Stimulated activated CD4-positive, alpha-beta T cell treated with anti-CD3 and anti-CD28 coated beads, Interleukin-2, amount 100 ng/mL, for 24 hours (primary cell): ENCODE measurements at regions not wholly inside any gene's neighbourhood (a gene's known extent, or its start where the extent isn't known, plus 50 kb on each side); places are given as distances from the start of the nearest gene placed in this dataset.
A peak's percentile ranks its signal among the peaks of the same experiment; 100 is the strongest.

ENCODE experiments used
- DNase-seq, 2 donors: peaks; one replicate each; pipeline ENCODE4 v3.0.0-alpha.2; 2020

GRCh38 chr11:119520400-119520799, 97.4 kb upstream of the THY1 start:
- DNase-seq: no peak

GRCh38 chr11:119519796-119520195, 96.8 kb upstream of the THY1 start:
- DNase-seq: no peak

DNA sequence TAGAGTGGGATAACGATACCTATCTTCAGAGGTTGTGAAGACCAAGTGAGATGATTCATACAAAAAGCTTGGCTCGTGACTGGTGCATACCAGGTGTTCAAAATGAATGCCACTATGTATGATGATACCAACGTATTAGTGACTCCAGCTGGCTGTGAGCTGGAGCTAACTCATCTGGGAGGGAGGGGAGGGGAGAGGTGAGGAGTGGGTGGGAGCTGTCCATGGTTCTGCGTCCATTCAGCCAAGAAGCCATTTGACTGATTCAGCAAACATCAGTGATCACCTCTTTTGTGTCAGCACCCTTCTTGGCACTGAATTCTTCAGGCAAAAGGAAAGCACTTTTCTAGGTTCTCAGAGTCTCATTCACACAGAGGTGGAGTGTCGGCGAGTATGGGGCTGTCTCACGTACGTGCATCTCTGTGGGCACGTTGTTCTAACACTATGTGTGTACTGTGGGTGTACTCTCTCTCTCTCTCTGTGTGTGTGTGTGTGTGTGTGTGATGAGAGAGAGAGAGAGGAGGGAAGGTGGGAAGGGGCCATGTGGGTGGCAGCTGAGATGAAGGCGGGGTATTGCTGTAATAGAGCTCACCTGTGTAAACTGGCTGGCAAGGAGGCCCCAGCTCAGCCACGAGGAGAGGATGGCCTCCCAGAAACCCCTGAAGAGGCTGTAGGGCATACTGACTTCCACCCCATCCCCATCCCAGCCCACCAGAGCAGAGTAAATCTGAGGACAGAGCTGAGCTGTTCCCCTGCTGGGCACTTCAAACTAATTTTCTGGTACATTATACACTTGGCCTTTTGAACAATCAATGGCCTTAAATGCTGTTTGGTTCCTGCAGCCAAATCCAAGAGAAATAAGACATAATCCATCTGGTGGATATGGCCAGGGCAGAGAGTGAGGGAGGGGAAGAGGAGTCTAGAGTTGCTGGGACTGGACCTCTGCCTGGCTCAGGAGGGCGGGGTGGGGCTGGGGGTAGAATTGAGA, 96.1 kb upstream of the THY1 start:
- peak in 1 of 2 donors; percentile 27 for DNase-seq

DNA sequence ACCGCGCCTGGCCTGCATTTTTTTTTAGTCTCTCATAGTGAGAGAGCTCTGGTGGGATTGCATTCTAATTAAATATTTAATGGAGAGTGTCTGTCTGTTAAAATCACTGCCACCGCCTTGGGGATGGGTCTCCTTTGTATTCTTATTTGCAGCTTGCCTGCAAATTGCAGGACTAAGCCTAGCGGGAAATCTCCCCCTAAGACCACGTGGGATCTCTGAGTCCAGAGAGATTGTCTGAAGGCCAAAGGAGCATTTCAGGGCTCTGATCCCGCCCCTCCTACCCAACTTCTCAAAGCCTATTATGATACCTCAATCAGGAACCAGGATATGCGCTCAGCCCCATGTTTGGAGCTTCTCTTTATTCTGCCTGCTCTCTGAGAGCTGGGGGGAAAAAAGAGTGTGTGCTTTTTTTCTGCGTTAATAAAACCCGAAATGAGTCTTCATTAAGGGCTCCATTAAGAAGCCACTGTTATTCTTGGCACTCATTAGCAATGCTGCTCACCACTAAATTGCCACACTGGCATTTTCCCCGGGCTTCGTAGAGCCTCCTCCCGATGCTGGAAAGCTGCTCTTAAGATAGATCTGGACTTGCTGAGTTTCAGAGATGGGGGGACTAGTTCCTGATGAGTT, 92.9 kb upstream of the THY1 start:
- DNase-seq: no peak

GRCh38 chr11:119513806-119514170, 90.8 kb upstream of the THY1 start:
- DNase-seq: no peak

- no peak for DNase-seq
These were observed 90.3 kb upstream of the THY1 start for GRCh38 chr11:119513131-119513805.

GRCh38 chr11:119512369-119512768, 89.4 kb upstream of the THY1 start:
- DNase-seq: no peak

DNA sequence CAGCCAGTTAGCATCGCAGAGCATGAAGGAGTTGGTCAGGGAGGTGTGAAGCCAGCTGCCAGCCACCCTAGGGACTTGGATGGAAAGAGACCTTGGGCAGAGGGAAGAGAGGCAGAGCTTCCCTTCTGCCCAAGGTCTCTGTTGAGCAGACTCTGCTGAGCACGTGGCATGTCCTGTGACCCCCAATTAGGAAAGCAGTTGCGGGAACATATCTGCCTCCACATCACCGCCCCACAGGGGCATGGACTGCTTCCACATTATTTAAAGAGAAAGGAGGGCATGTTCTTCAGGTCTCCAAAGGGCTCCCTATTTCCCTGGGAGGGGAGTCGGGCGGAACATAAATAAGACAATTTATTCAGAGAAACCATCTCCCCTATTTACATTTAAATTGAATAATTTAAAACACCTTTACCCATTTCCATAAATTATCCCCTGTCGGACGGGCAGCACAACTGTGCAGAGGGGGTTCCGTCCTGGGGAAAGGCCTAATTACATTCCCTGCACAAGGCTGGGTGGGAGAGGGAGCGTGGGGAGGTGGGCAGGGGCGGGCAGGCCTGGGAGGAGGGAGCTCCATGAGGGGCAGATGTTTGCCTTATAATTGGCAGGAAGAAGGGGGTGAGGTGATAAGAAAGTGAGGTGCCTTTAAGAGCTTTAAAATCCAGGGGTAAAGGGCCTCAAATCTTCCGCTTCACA, 88.8 kb upstream of the THY1 start:
- DNase-seq: no peak

- DNase-seq: peak; percentile 22 to 38
These were observed 87.0 kb upstream of the THY1 start for GRCh38 chr11:119509969-119510401.

- DNase-seq: no peak
These were observed 86.4 kb upstream of the THY1 start for GRCh38 chr11:119509282-119509841.

DNA sequence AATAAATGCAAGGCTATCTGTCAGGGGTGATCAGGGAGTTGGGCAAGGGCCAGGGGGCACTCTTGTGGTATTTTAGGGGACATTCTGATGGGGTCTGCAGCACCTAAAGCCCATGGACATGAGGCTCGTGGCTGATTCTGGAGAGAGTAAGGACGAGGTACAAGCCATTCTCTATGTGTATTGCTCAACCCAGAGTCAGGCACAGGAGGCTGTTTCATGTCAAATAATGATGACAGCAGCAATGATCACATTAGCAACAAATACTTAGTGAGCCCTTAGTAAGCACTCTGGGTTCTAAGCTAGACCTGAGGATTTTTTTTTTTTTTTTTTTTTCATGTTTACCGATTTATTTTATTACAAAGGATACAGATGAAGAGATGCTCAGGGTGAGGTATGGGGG, 83.5 kb upstream of the THY1 start:
- DNase-seq: no peak

DNA sequence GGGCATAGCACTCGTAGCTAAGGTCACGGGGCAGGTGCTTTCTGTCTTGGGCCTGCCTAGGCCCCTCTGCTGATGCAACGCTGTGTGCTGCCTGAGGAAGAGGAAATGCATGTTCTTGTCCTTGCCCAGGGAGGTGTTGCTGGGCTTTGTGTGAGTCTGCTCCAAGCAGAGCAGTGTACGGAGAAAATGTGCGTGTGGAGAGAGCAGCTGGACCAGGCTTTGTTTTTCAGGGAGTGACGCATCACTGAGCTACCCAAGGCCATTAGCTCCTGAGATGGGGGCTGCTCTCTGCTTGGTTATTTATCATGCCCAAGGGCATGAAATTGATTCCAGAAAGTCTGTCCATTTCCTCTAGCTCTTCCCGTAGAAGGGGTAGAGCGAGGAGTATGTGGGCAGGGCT, 82.9 kb upstream of the THY1 start:
- no peak for DNase-seq

DNA sequence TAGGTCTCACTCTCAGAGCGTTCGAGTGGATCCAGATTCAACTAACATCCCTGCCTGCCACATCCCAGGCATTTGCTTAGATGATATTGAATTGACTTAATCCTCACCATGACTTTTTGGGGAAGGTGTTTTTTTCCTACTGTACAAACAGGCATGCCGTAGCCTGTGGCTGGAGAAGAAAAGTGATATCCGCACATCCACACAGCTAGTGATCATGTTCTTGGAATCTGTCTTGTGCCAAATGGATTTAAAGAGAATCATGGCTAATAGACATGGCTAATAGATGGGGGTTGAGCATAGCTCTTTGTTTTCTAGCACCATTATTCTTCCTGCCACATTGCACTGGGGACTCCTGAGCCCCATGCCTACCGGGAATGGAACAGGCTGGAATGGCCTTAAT, 82.1 kb upstream of the THY1 start:
- no peak for DNase-seq

GRCh38 chr11:119504371-119504770, 81.4 kb upstream of the THY1 start:
- DNase-seq: no peak

GRCh38 chr11:119501777-119502405, 78.9 kb upstream of the THY1 start:
- DNase-seq: no peak

DNA sequence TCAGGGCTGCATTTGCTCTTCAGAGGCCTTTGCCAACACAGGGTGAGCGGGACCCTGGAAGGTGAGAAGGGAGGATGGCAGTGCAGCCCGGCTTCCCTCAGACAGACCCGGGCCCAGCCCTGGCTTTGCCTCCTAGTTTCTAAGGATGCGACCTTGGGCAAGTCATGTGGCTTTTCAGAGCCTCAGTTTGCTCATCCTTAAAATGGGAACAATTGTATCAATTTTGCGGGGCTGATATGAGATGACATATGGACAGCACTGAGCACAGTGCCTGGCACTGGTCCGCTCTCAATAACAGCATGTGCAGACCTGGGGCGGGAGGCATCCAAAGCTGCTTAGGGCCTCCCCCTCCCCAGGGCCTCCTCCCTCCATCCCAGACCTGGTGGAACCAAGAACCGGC, 74.7 kb upstream of the THY1 start:
- DNase-seq: no peak

DNA sequence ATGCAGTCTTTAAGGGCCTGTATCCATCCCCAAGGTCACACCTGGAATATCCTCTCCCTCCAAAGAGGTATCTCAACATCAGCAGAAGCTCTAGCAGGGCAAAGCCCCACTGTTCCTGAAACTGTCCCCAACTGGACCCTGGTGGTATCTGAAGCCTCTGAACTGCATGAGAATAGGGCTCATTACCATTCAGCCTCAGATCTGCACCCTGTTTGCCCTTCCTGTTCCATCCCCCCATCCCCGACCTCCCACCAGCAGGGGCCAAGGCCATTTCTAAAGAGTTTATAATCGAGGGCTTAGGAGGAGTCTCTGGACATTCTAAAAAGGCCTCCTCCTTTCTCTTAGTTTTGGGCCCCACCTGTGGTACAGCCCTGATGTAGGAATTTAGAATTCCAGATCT, 74.0 kb upstream of the THY1 start:
- no peak for DNase-seq

GRCh38 chr11:119496469-119496868, 73.5 kb upstream of the THY1 start:
- DNase-seq: no peak

GRCh38 chr11:119493712-119494111, 70.7 kb upstream of the THY1 start:
- peak in 1 of 2 donors; percentile 17 for DNase-seq

DNA sequence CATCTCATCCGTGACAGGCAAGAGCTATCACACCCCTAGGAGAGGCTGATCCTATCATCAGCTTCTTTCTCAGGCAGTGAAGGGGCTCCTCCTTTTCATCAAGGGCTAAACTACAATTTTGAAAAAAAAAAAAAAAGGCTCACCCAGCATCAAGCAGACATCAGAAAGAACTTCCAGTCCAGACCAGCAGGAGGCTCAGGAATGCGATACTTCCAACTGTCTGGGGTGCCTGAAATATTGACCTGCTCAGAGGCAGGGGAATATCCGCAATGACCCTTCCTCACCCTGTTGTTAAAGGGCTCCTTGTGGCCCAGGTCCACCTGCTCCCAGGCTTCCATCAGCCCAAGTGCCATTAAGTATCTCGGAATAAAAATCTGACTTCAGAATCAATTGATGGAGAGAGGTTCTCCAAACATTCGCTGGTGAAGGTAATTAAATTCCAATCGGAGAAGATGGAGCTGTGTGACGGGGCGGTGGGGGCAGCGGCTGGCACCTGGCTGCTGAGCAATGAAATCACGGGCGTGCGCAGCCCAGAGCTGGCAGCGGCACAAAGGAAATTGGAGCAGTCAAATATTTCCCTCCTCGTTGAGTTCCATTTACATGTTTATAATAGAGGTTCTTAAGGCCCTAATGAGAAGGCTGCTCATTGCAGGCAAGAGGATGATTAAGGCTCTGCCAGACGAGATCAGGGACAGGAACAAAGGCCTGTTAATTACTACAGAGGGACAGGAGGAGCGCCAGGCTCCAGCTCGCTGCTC, 69.0 kb upstream of the THY1 start:
- no peak for DNase-seq

DNA sequence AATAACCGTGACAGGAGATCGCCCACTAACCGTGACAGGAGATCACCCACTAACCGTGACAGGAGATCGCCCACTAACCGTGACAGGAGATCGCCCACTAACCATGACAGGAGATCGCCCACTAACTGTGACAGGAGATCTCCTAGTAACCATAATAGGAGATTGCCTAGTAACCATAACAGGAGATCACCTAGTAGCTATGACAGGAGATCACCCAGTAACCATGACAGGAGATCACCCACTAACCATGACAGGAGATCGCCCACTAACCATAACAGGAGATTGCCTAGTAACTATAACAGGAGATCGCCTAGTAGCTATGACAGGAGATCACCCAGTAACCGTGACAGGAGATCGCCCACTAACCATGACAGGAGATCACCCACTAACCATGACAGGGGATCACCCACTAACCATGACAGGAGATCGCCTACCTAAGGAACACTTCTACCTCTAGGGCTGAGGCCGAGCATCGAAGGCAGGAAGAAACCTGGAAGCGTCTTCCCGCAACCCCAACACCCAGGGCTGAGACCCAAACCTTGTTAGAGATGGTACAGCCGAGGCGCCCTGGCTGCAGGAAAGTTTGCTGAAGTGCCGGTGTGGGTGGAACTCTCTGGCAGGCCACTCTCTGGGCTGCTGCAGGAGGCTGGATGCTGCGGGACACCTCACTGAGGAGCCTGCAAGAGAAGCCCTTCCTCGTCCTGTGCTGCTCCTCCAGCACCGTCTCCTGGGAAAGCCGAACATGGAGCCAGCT, 67.5 kb upstream of the THY1 start:
- no peak for DNase-seq
